ENCODE measurements at regions not wholly inside any gene's neighbourhood (a gene's known extent, or its start where the extent isn't known, plus 50 kb on each side); places are given as distances from the start of the nearest gene placed in this dataset.

- DNase-seq (ENCODE audit: low read depth in 1 of 2, low spot score in 2 of 2) = no peak
- 81% methylated on average over 5 of the region's 5 CpGs; no CpG with 5 or more reads in 1 of the 2 experiments for WGBS, 2 experiments (ENCODE audit: extremely low coverage in 1 of 2, insufficient coverage in 1 of 2, insufficient read length in 1 of 2, insufficient replicate concordance in 2 of 2, low coverage in 1 of 2, low lambda C conversion rate in 2 of 2, missing lambda C conversion rate in 1 of 2)
- Histone ChIP-seq H2BK5ac (ENCODE audit: low read depth, low read length) (no peak overlapping the region), H3K79me1 (ENCODE audit: low read depth, low read length) (no peaks in the 10 kb centered on the region), H4K20me1 (replicated peaks in 1 of 2; ENCODE audit: control insufficient read depth in 1 of 2, insufficient read depth in 2 of 2, low read length in 2 of 2) (no peaks in the 10 kb centered on the region), H4K5ac (ENCODE audit: insufficient read length, low read depth, low read length) (no peak overlapping the region), H3K18ac (ENCODE audit: extremely low read depth, low read length) (no peak overlapping the region), H3K36me3 (ENCODE audit: control insufficient read depth in 2 of 4, insufficient read depth in 4 of 4, low read length in 3 of 4) (no peaks in the 10 kb centered on the region), H2BK20ac (ENCODE audit: low read length) (no peak overlapping the region), H2AFZ (ENCODE audit: low read length) (no peak overlapping the region), H2BK15ac (ENCODE audit: low read length) (no peak overlapping the region), H3K23me2 (ENCODE audit: low read depth, low read length) (no peaks in the 10 kb centered on the region), H3K27me3 (replicated peaks in 1 of 4; ENCODE audit: control insufficient read depth in 3 of 4, extremely low read depth in 1 of 4, insufficient read depth in 3 of 4, low read length in 3 of 4) (no peaks in the 10 kb centered on the region), H3K14ac (ENCODE audit: insufficient read length) (no peak overlapping the region), H3K4ac (replicated peaks; ENCODE audit: insufficient read length, low read depth, low read length) (no peak overlapping the region), H4K8ac (ENCODE audit: extremely low read depth, insufficient read depth, low read length) (no peak overlapping the region), H3K23ac (ENCODE audit: insufficient read length) (no peak overlapping the region), H3K79me2 (ENCODE audit: control insufficient read depth in 1 of 2, insufficient read depth in 2 of 2, low read length in 2 of 2) (no peaks in the 10 kb centered on the region), H3K9ac (replicated peaks in 1 of 4; ENCODE audit: extremely low read depth in 1 of 4, low read depth in 3 of 4, low read length in 3 of 4) (no peak overlapping the region), H3K4me2 (ENCODE audit: insufficient read depth in 1 of 2, low read depth in 2 of 2, low read length in 2 of 2) (no peak overlapping the region), H4K91ac (replicated peaks; ENCODE audit: insufficient read length, low read length) (no peak overlapping the region), H3K27ac (ENCODE audit: low read depth, low read length) (no peak overlapping the region), H3K4me3 (ENCODE audit: extremely low read depth in 1 of 4, insufficient read depth in 2 of 4, low read depth in 3 of 4, low read length in 4 of 4) (no peak overlapping the region), H2AK5ac (ENCODE audit: low read depth, low read length) (no peak overlapping the region), H2BK12ac (ENCODE audit: low read depth, low read length) (no peak overlapping the region), H3K4me1 (replicated peaks in 1 of 4; ENCODE audit: control insufficient read depth in 3 of 4, insufficient read depth in 4 of 4, low read length in 3 of 4) (peaks cover 0 to 6% (median 0%) of the 10 kb centered on the region in 4 experiments; a peak in 2 of 7 replicates), H3K56ac (replicated peaks; ENCODE audit: insufficient read length, low read depth, low read length) (no peak overlapping the region), H2BK120ac (replicated peaks; ENCODE audit: low read depth, low read length) (no peak overlapping the region), H3K9me3 (ENCODE audit: insufficient read depth in 2 of 2, low read depth in 1 of 2, low read length in 1 of 2) (no peaks in the 10 kb centered on the region)
- POLR2A ChIA-PET (ENCODE audit: partially characterized antibody) = no interaction called here
- FAIRE-seq = no peak
- CTCF ChIA-PET (ENCODE audit: partially characterized antibody) = no interaction called here
- TF ChIP-seq EP300 (IDR thresholded peaks at IDR 0.05; ENCODE audit: borderline replicate concordance in 1 of 2, low read depth in 2 of 2, low read length in 2 of 2) (no peak), KDM1A (IDR thresholded peaks at IDR 0.05; ENCODE audit: borderline replicate concordance, low read length) (no peak), SAP30 (IDR thresholded peaks at IDR 0.05; ENCODE audit: insufficient read depth, insufficient replicate concordance, low read length) (no peak), FOSL1 (IDR thresholded peaks at IDR 0.05; ENCODE audit: insufficient read depth, low read depth, low read length) (no peak), HDAC6 (IDR thresholded peaks at IDR 0.05; ENCODE audit: low read depth, low read length) (no peak), POLR2A (IDR thresholded peaks at IDR 0.05; ENCODE audit: control extremely low read depth in 1 of 2, low read depth in 2 of 2, low read length in 2 of 2) (no peak), CBX5 (IDR thresholded peaks at IDR 0.05; ENCODE audit: low read depth, low read length) (no peak), ATF3 (IDR thresholded peaks at IDR 0.05; ENCODE audit: insufficient read depth, low read depth, low read length) (no peak), RAD21 (IDR thresholded peaks at IDR 0.05 in 1 of 2, conservative IDR thresholded peaks at IDR 0.05 in 1 of 2; ENCODE audit: low read depth in 2 of 2, low read length in 2 of 2) (no peak), TAF1 (IDR thresholded peaks at IDR 0.05; ENCODE audit: low read depth, low read length) (no peak), RXRA (IDR thresholded peaks at IDR 0.05; ENCODE audit: insufficient read depth, low read depth, low read length) (no peak), GABPA (IDR thresholded peaks at IDR 0.05; ENCODE audit: borderline replicate concordance, insufficient read depth, low read length) (no peak), GTF2F1 (IDR thresholded peaks at IDR 0.05; ENCODE audit: borderline replicate concordance, low read depth, low read length) (no peak)
Observed at GRCh38 chr20:4383961-4384360, 134.9 kb upstream of the ADRA1D start.

Data from H1 (cell line).